Hepatocyte (in vitro differentiated cells): ENCODE measurements at regions not wholly inside any gene's neighbourhood (a gene's known extent, or its start where the extent isn't known, plus 50 kb on each side); places are given as distances from the start of the nearest gene placed in this dataset.
A peak's percentile ranks its signal among the peaks of the same experiment; 100 is the strongest.

Experiments
- DNase-seq: peaks from one replicate; pipeline ENCODE4 v3.0.0-alpha.2; 2016; ENCODE audit warnings: low spot score
- H2AFZ ChIP-seq: fragments of 200-600 bp; sonication (generic); 2 replicates; pipeline ENCODE4 v1.6.0; 2016; ENCODE audit warnings: antibody characterized with exemption, mild to moderate bottlenecking
- H3K27ac ChIP-seq: fragments of 200-600 bp; sonication (generic); 2 replicates; pipeline ENCODE4 v1.5.1; 2016; ENCODE audit warnings: mild to moderate bottlenecking
- H3K27me3 ChIP-seq: fragments of 200-600 bp; sonication (generic); 2 replicates; pipeline ENCODE4 v1.6.1; 2016
- H3K36me3 ChIP-seq: fragments of 200-600 bp; sonication (generic); replicated peaks from 2 replicates; pipeline ENCODE4 v1.5.1; 2016; ENCODE audit warnings: low read depth; ENCODE audit not compliant: insufficient read depth
- H3K4me1 ChIP-seq: fragments of 200-600 bp; sonication (generic); 2 replicates; pipeline ENCODE4 v1.5.1; 2016; ENCODE audit warnings: mild to moderate bottlenecking, moderate library complexity; ENCODE audit not compliant: insufficient read depth
- H3K4me2 ChIP-seq: fragments of 200-600 bp; sonication (generic); 2 replicates; pipeline ENCODE4 v1.6.0; 2016
- H3K4me3 ChIP-seq: fragments of 200-600 bp; sonication (generic); 2 replicates; pipeline ENCODE4 v1.5.1; 2016; ENCODE audit warnings: mild to moderate bottlenecking
- H3K79me2 ChIP-seq: fragments of 200-600 bp; sonication (generic); 2 replicates; pipeline ENCODE4 v1.6.0; 2017; ENCODE audit warnings: mild to moderate bottlenecking
- H3K9me2 ChIP-seq: fragments of 200-600 bp; sonication (generic); replicated peaks from 2 replicates; pipeline ENCODE4 v1.6.0; 2017; ENCODE audit warnings: mild to moderate bottlenecking; ENCODE audit not compliant: insufficient read depth
- H3K9me3 ChIP-seq: fragments of 200-600 bp; sonication (generic); 2 replicates; pipeline ENCODE4 v1.5.1; 2016; ENCODE audit warnings: low read depth, mild to moderate bottlenecking
- H4K20me1 ChIP-seq: fragments of 200-600 bp; sonication (generic); 2 replicates; pipeline ENCODE4 v1.6.0; 2016; ENCODE audit warnings: mild to moderate bottlenecking; ENCODE audit not compliant: insufficient read depth, poor library complexity, severe bottlenecking
- CTCF ChIP-seq: fragments of 200-600 bp; sonication (generic); IDR thresholded peaks from 2 replicates; pipeline ENCODE4 v1.5.1; 2016; ENCODE audit warnings: antibody characterized with exemption, mild to moderate bottlenecking; ENCODE audit not compliant: poor library complexity
- EZH2 ChIP-seq: fragments of 200-600 bp; sonication (generic); IDR thresholded peaks from 2 replicates; pipeline ENCODE4 v1.6.1; 2016; ENCODE audit warnings: antibody characterized with exemption, mild to moderate bottlenecking, borderline replicate concordance
- EZH2phosphoT487 ChIP-seq: fragments of 200-600 bp; sonication (generic); IDR thresholded peaks from one replicate; pipeline ENCODE4 v1.6.1; 2018; ENCODE audit warnings: antibody characterized with exemption, mild to moderate bottlenecking, low read depth, moderate library complexity; ENCODE audit not compliant: unreplicated experiment, severe bottlenecking
- WGBS: methylation state at CpG from one replicate; pipeline ENCODE4 v1.1.6; 2016; ENCODE audit warnings: low lambda C conversion rate; ENCODE audit errors: missing lambda C conversion rate; 5-methylcytosine and 5-hydroxymethylcytosine counted together

- no peaks in the 10 kb centered on the region for H3K9me2 ChIP-seq
- H3K4me1 ChIP-seq, result peaks cover 4% of the 10 kb centered on the region
- no peak overlapping the region for H3K4me3 ChIP-seq
- H3K9me3 ChIP-seq, result no peaks in the 10 kb centered on the region
- no peak overlapping the region for H2AFZ ChIP-seq
- H3K79me2 ChIP-seq, result no peaks in the 10 kb centered on the region
- H3K4me2 ChIP-seq, result no peak overlapping the region
- DNase-seq, result no peak
- TF ChIP-seq CTCF (no peak), EZH2 (no peak)
- H3K36me3 ChIP-seq, result no peaks in the 10 kb centered on the region
- H4K20me1 ChIP-seq, result no peaks in the 10 kb centered on the region
- no peaks in the 10 kb centered on the region for H3K27me3 ChIP-seq
- H3K27ac ChIP-seq, result no peak overlapping the region
- 69% methylated on average over 4 of the region's 4 CpGs for WGBS
Measured at GRCh38 chr1:82154219-82154970, 353.7 kb downstream of the ADGRL2 start.

- Histone ChIP-seq H3K9me3 (no peaks in the 10 kb centered on the region), H3K4me2 (no peak overlapping the region), H3K4me1 (peaks cover 4% of the 10 kb centered on the region), H2AFZ (peak overlapping the region; percentile 23), H3K36me3 (no peaks in the 10 kb centered on the region), H4K20me1 (no peaks in the 10 kb centered on the region), H3K79me2 (no peaks in the 10 kb centered on the region), H3K27ac (no peak overlapping the region), H3K27me3 (no peaks in the 10 kb centered on the region), H3K9me2 (no peaks in the 10 kb centered on the region), H3K4me3 (no peak overlapping the region)
- DNase-seq, result no peak
- TF ChIP-seq CTCF, result no peak
- TF ChIP-seq EZH2phosphoT487, result no peak
- TF ChIP-seq EZH2, result no peak
Measured at GRCh38 chr1:82153752-82154151, 353.0 kb downstream of the ADGRL2 start.

GRCh38 chr1:82153272-82153629 lies 352.5 kb downstream of the ADGRL2 start:
- Histone ChIP-seq H3K9me2 (no peaks in the 10 kb centered on the region), H3K79me2 (no peaks in the 10 kb centered on the region), H3K27me3 (no peaks in the 10 kb centered on the region), H3K4me1 (peaks cover 4% of the 10 kb centered on the region), H4K20me1 (no peaks in the 10 kb centered on the region), H3K4me2 (no peak overlapping the region), H2AFZ (peak overlapping the region; percentile 23), H3K4me3 (no peak overlapping the region), H3K9me3 (no peaks in the 10 kb centered on the region), H3K36me3 (no peaks in the 10 kb centered on the region), H3K27ac (no peak overlapping the region)
- TF ChIP-seq EZH2phosphoT487, result no peak
- no peak for TF ChIP-seq EZH2
- TF ChIP-seq CTCF, result no peak
- DNase-seq, result no peak
